HepG2 (cell line): ENCODE measurements at regions not wholly inside any gene's neighbourhood (a gene's known extent, or its start where the extent isn't known, plus 50 kb on each side); places are given as distances from the start of the nearest gene placed in this dataset.

ENCODE experiments used
- ARID5B ChIP-seq: IDR thresholded peaks from 2 replicates; pipeline ENCODE4 v1.4.0; 2020; ENCODE audit warnings: mild to moderate bottlenecking, missing genetic modification reagents
- ATF2 ChIP-seq: sonication (generic); formaldehyde crosslinking; IDR thresholded peaks from 2 replicates; pipeline ENCODE4 v1.4.0; 2020; ENCODE audit warnings: missing genetic modification reagents
- CBX5 ChIP-seq: sonication (generic); formaldehyde crosslinking; IDR thresholded peaks from 2 replicates; pipeline ENCODE4 v1.4.0; 2020; ENCODE audit warnings: missing genetic modification reagents, borderline replicate concordance
- CENPT ChIP-seq: sonication (generic); formaldehyde crosslinking; IDR thresholded peaks from 2 replicates; pipeline ENCODE4 v1.8.0; 2022; ENCODE audit warnings: low read depth, mild to moderate bottlenecking, moderate library complexity, missing genetic modification reagents
- ERF ChIP-seq: IDR thresholded peaks from 2 replicates; pipeline ENCODE4 v1.6.1; 2018; ENCODE audit warnings: missing biosample characterization, missing genetic modification reagents
- FOXC1 ChIP-seq: sonication (generic); formaldehyde crosslinking; IDR thresholded peaks from 2 replicates; pipeline ENCODE4 v1.8.0; 2022; ENCODE audit warnings: mild to moderate bottlenecking, missing genetic modification reagents, borderline replicate concordance
- NFKB2 ChIP-seq: sonication (generic); formaldehyde crosslinking; IDR thresholded peaks from 2 replicates; pipeline ENCODE4 v1.4.0; 2020; ENCODE audit warnings: missing genetic modification reagents, borderline replicate concordance
- SALL1 ChIP-seq: sonication (generic); formaldehyde crosslinking; IDR thresholded peaks from 2 replicates; pipeline ENCODE4 v1.8.0; 2022; ENCODE audit warnings: mild to moderate bottlenecking, missing genetic modification reagents
- SP140L ChIP-seq: sonication (generic); formaldehyde crosslinking; IDR thresholded peaks from 2 replicates; pipeline ENCODE4 v1.4.0; 2020; ENCODE audit warnings: missing genetic modification reagents, borderline replicate concordance
- SRY ChIP-seq: sonication (generic); formaldehyde crosslinking; IDR thresholded peaks from 2 replicates; pipeline ENCODE4 v1.8.0; 2022; ENCODE audit warnings: mild to moderate bottlenecking, missing genetic modification reagents
- TFDP1 ChIP-seq: IDR thresholded peaks from 2 replicates; pipeline ENCODE4 v1.6.1; 2016; ENCODE audit warnings: missing compliant biosample characterization, missing genetic modification reagents, borderline replicate concordance
- TFE3 ChIP-seq: IDR thresholded peaks from 2 replicates; pipeline ENCODE4 v1.6.1; 2016
- TSC22D2 ChIP-seq: sonication (generic); formaldehyde crosslinking; IDR thresholded peaks from 2 replicates; pipeline ENCODE4 v1.5.1; 2020; ENCODE audit warnings: missing genetic modification reagents, mild to moderate bottlenecking, borderline replicate concordance
- ZNF282 ChIP-seq: fragments of 450-650 bp; IDR thresholded peaks from 2 replicates; pipeline ENCODE4 v1.6.1; 2018; ENCODE audit not compliant: partially characterized antibody
- ZNF574 ChIP-seq: sonication (generic); formaldehyde crosslinking; IDR thresholded peaks from 2 replicates; pipeline ENCODE4 v1.4.0; 2020; ENCODE audit warnings: missing genetic modification reagents
- ZNF615 ChIP-seq: sonication (generic); formaldehyde crosslinking; IDR thresholded peaks from 2 replicates; pipeline ENCODE4 v1.5.0; 2020; ENCODE audit warnings: mild to moderate bottlenecking, missing genetic modification reagents, borderline replicate concordance
- ZNF83 ChIP-seq: sonication (generic); formaldehyde crosslinking; IDR thresholded peaks from 2 replicates; pipeline ENCODE4 v1.4.0; 2020; ENCODE audit warnings: missing genetic modification reagents, mild to moderate bottlenecking, borderline replicate concordance

- TF ChIP-seq ZNF574 (CRISPR knock-in tag) (peak; percentile 98), CENPT (CRISPR knock-in tag) (no peak), FOXC1 (CRISPR knock-in tag) (0 out of 2 replicates have a peak, but pooled peaks have one; percentile 40), CBX5 (CRISPR knock-in tag) (peak; percentile 86; the same call in 1 of the 2 replicates), NFKB2 (CRISPR knock-in tag) (no peak), TFE3 (peak; percentile 90), SP140L (CRISPR knock-in tag) (no peak), TFDP1 (CRISPR knock-in tag) (peak; percentile 55; the same call in 1 of the 2 replicates), ATF2 (CRISPR knock-in tag) (0 out of 2 replicates have a peak, but pooled peaks have one; percentile 34), ZNF282 (no peak), TSC22D2 (peak; percentile 75; the same call in 1 of the 2 replicates), SRY (no peak), SALL1 (CRISPR knock-in tag) (peak; percentile 43; the same call in 1 of the 2 replicates), ARID5B (CRISPR knock-in tag) (peak; percentile 77), ZNF615 (CRISPR knock-in tag) (0 out of 2 replicates have a peak, but pooled peaks have one; percentile 37), ERF (CRISPR knock-in tag) (peak; percentile 40; the same call in 1 of the 2 replicates), ZNF83 (CRISPR knock-in tag) (no peak)
These were observed 206.1 kb downstream of the HAPSTR1 start (continued) for GRCh38 chr16:9297437-9298113.
